OCI-LY1 (cell line): ENCODE measurements at regions not wholly inside any gene's neighbourhood (a gene's known extent, or its start where the extent isn't known, plus 50 kb on each side); places are given as distances from the start of the nearest gene placed in this dataset.

Experiments
- EZH2 ChIP-seq: fragments of 200-600 bp; sonication (generic), shearing (Covaris generic); IDR thresholded peaks from 2 replicates; pipeline ENCODE4 v1.8.0; 2017; ENCODE audit warnings: borderline replicate concordance, mixed run types, mild to moderate bottlenecking, antibody characterized with exemption, low read length, moderate library complexity, mixed read lengths
- TF ChIP-seq, protein P1 (sequence below): fragments of 200-600 bp; sonication (generic), shearing (Covaris generic); IDR thresholded peaks from 2 replicates; pipeline ENCODE4 v1.5.1; 2017; ENCODE audit warnings: mild to moderate bottlenecking, antibody characterized with exemption, low read length, moderate library complexity, mixed read lengths

DNA sequence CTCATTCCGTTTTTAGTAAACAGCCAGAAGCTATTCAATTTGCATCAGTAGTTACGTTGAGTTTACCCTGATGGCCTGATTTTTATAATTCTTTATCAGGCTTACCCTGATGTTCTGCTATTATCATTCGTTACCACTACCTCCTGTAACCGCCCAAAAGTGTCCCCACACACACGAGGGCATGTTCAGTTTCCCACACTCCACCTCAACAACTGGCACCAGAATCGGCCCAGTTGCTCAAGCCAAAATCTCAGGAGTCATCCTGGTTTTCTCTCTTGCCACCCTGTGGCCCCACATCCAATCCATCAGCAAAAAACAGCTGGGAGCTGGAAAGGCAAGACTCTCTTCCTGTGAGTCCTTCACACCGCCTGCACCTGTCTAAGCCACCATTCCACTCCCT, 102.9 kb upstream of the RAB6C start:
- TF ChIP-seq, protein P1, sequence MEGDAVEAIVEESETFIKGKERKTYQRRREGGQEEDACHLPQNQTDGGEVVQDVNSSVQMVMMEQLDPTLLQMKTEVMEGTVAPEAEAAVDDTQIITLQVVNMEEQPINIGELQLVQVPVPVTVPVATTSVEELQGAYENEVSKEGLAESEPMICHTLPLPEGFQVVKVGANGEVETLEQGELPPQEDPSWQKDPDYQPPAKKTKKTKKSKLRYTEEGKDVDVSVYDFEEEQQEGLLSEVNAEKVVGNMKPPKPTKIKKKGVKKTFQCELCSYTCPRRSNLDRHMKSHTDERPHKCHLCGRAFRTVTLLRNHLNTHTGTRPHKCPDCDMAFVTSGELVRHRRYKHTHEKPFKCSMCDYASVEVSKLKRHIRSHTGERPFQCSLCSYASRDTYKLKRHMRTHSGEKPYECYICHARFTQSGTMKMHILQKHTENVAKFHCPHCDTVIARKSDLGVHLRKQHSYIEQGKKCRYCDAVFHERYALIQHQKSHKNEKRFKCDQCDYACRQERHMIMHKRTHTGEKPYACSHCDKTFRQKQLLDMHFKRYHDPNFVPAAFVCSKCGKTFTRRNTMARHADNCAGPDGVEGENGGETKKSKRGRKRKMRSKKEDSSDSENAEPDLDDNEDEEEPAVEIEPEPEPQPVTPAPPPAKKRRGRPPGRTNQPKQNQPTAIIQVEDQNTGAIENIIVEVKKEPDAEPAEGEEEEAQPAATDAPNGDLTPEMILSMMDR: no peak
- no peak for TF ChIP-seq EZH2
